MM.1S (cell line): ENCODE measurements at regions not wholly inside any gene's neighbourhood (a gene's known extent, or its start where the extent isn't known, plus 50 kb on each side); places are given as distances from the start of the nearest gene placed in this dataset.

Experiments used
- DNase-seq: peaks from one replicate; pipeline ENCODE4 v3.0.0-alpha.2; 2015
- H2AFZ ChIP-seq: fragments of 300-600 bp; sonication (generic); 2 replicates; pipeline ENCODE4 v1.6.0; 2016; ENCODE audit warnings: antibody characterized with exemption, low read length
- H3F3A ChIP-seq: fragments of 300-600 bp; sonication (generic); 2 replicates; pipeline ENCODE4 v1.6.1; 2016; ENCODE audit warnings: mild to moderate bottlenecking, antibody characterized with exemption, low read length, moderate library complexity, mixed read lengths; ENCODE audit not compliant: insufficient read depth
- H3K27ac ChIP-seq: fragments of 300-600 bp; sonication (generic); 2 replicates; pipeline ENCODE4 v1.5.1; 2016; ENCODE audit warnings: mild to moderate bottlenecking, low read length
- H3K27me3 ChIP-seq: fragments of 300-600 bp; sonication (generic); replicated peaks from 2 replicates; pipeline ENCODE4 v1.6.0; 2016; ENCODE audit warnings: low read length; ENCODE audit not compliant: insufficient read depth
- H3K36me3 ChIP-seq: fragments of 300-600 bp; sonication (generic); replicated peaks from 2 replicates; pipeline ENCODE4 v1.6.1; 2016; ENCODE audit warnings: mild to moderate bottlenecking, low read length, mixed read lengths; ENCODE audit not compliant: insufficient read depth
- H3K4me1 ChIP-seq: fragments of 300-600 bp; sonication (generic); 2 replicates; pipeline ENCODE4 v1.6.1; 2016; ENCODE audit warnings: low read length, mixed read lengths
- H3K4me2 ChIP-seq: fragments of 300-600 bp; sonication (generic); 2 replicates; pipeline ENCODE4 v1.6.0; 2016; ENCODE audit warnings: low read depth, low read length
- H3K4me3 ChIP-seq: fragments of 300-600 bp; sonication (generic); 2 replicates; pipeline ENCODE4 v1.5.1; 2016; ENCODE audit warnings: low read length, mixed read lengths
- H3K79me2 ChIP-seq: fragments of 300-600 bp; sonication (generic); 2 replicates; pipeline ENCODE4 v1.6.1; 2016; ENCODE audit warnings: mixed run types, low read length, mixed read lengths
- H3K9ac ChIP-seq: fragments of 300-600 bp; sonication (generic); 2 replicates; pipeline ENCODE4 v1.6.1; 2016; ENCODE audit warnings: low read length, mixed read lengths
- H3K9me2 ChIP-seq: fragments of 300-600 bp; sonication (generic); replicated peaks from 2 replicates; pipeline ENCODE4 v1.6.1; 2016; ENCODE audit warnings: mild to moderate bottlenecking, low read length, mixed read lengths; ENCODE audit not compliant: insufficient read depth
- H3K9me3 ChIP-seq: fragments of 300-600 bp; sonication (generic); replicated peaks from 2 replicates; pipeline ENCODE4 v1.6.1; 2016; ENCODE audit warnings: mild to moderate bottlenecking, low read length, mixed read lengths; ENCODE audit not compliant: insufficient read depth
- H4K20me1 ChIP-seq: fragments of 300-600 bp; sonication (generic); 2 replicates; pipeline ENCODE4 v1.6.1; 2016; ENCODE audit warnings: mild to moderate bottlenecking, low read length, moderate library complexity, mixed read lengths; ENCODE audit not compliant: insufficient read depth
- CTCF ChIP-seq: fragments of 300-600 bp; sonication (generic); IDR thresholded peaks from 2 replicates; pipeline ENCODE4 v1.5.1; 2016; ENCODE audit warnings: antibody characterized with exemption, low read length, mixed read lengths
- EZH2 ChIP-seq: fragments of 300-600 bp; sonication (generic); optimal IDR thresholded peaks from 2 replicates; pipeline ENCODE3; 2017; ENCODE audit warnings: low read depth, mild to moderate bottlenecking, antibody characterized with exemption, low read length, mixed read lengths
- EZH2phosphoT487 ChIP-seq: fragments of 300-600 bp; sonication (generic); IDR thresholded peaks from 2 replicates; pipeline ENCODE4 v1.6.1; 2018; ENCODE audit warnings: antibody characterized with exemption, low read length

- Histone ChIP-seq H3K27ac (no peak overlapping the region), H3K4me2 (no peak overlapping the region)
- TF ChIP-seq EZH2phosphoT487 (no peak), EZH2 (no peak), CTCF (no peak)
Observed at GRCh38 chr7:24346716-24347115, 62.7 kb downstream of the NPY start.

DNA sequence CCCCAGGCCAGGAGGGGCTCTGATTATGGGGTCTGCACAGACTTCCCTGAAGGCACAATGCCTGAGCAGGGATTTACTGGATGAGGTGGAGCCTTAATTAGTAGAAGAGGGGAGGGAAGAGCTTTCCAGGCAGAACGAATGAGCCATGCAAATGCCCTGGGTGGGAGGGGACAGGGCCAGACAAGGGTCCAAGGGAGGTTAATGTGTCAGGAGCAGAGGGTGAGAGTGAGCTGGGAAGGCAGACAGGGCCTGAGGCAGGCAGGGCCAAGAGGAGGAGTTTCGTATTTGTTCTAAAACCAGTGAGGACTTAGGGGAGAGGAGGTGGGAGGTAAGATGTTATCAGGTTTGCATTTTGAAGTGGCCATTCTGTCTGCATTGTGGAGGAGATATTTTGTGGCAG lies 65.3 kb downstream of the NPY start:
- TF ChIP-seq EZH2phosphoT487 (no peak), EZH2 (no peak), CTCF (no peak)
- H3K27me3 ChIP-seq, result no peaks in the 10 kb centered on the region
- H3K9ac ChIP-seq, result no peak overlapping the region
- DNase-seq, result no peak
- no peak overlapping the region for H3K4me3 ChIP-seq
- H3K4me1 ChIP-seq, result no peaks in the 10 kb centered on the region
- no peak overlapping the region for H2AFZ ChIP-seq
- H3K36me3 ChIP-seq, result no peaks in the 10 kb centered on the region
- H4K20me1 ChIP-seq, result no peaks in the 10 kb centered on the region
- H3K9me3 ChIP-seq, result no peaks in the 10 kb centered on the region
- no peaks in the 10 kb centered on the region for H3K79me2 ChIP-seq
- no peaks in the 10 kb centered on the region for H3F3A ChIP-seq
- no peak overlapping the region for H3K27ac ChIP-seq
- H3K4me2 ChIP-seq, result no peak overlapping the region
- no peaks in the 10 kb centered on the region for H3K9me2 ChIP-seq

More at GRCh38 chr7:24346716-24347115, 62.7 kb downstream of the NPY start:
- Histone ChIP-seq H3K4me1 (no peaks in the 10 kb centered on the region), H3K9me3 (no peaks in the 10 kb centered on the region), H3F3A (no peaks in the 10 kb centered on the region), H3K27me3 (no peaks in the 10 kb centered on the region), H3K79me2 (no peaks in the 10 kb centered on the region), H2AFZ (no peak overlapping the region), H3K36me3 (no peaks in the 10 kb centered on the region), H4K20me1 (no peaks in the 10 kb centered on the region), H3K4me3 (no peak overlapping the region), H3K9me2 (no peaks in the 10 kb centered on the region), H3K9ac (no peak overlapping the region)
- DNase-seq, result no peak

GRCh38 chr7:24354456-24354855 lies 70.5 kb downstream of the NPY start:
- no peak overlapping the region for H3K4me2 ChIP-seq
- H3K79me2 ChIP-seq, result no peaks in the 10 kb centered on the region
- DNase-seq, result no peak
- H4K20me1 ChIP-seq, result no peaks in the 10 kb centered on the region
- H3K9me2 ChIP-seq, result no peaks in the 10 kb centered on the region
- no peak overlapping the region for H3K9ac ChIP-seq
- TF ChIP-seq EZH2, result no peak
- no peak for TF ChIP-seq EZH2phosphoT487
- TF ChIP-seq CTCF, result no peak
- H3F3A ChIP-seq, result no peaks in the 10 kb centered on the region
- H3K9me3 ChIP-seq, result no peaks in the 10 kb centered on the region
- no peak overlapping the region for H3K4me3 ChIP-seq
- H3K27me3 ChIP-seq, result no peaks in the 10 kb centered on the region
- no peaks in the 10 kb centered on the region for H3K36me3 ChIP-seq
- H3K4me1 ChIP-seq, result no peaks in the 10 kb centered on the region
- no peak overlapping the region for H3K27ac ChIP-seq
- no peak overlapping the region for H2AFZ ChIP-seq
